K562 (cell line): ENCODE measurements at regions not wholly inside any gene's neighbourhood (a gene's known extent, or its start where the extent isn't known, plus 50 kb on each side); places are given as distances from the start of the nearest gene placed in this dataset.

Experiments used
- BRF2 ChIP-seq: IDR thresholded peaks from 3 replicates; pipeline ENCODE4 v1.6.1; 2011; ENCODE audit warnings: borderline replicate concordance, mild to moderate bottlenecking; ENCODE audit not compliant: insufficient read length, insufficient read depth
- CAMTA2 ChIP-seq: fragments of 250-450 bp; sonication (Bioruptor Pico); conservative IDR thresholded peaks from 2 replicates; pipeline ENCODE4 v1.5.1; 2022
- CEBPZ ChIP-seq: fragments of 150-350 bp; IDR thresholded peaks from 2 replicates; pipeline ENCODE4 v1.6.1; 2014; ENCODE audit warnings: low read depth, mild to moderate bottlenecking, low read length, borderline replicate concordance
- FOXP1 ChIP-seq: sonication (generic); formaldehyde crosslinking; IDR thresholded peaks from 2 replicates; pipeline ENCODE4 v1.8.0; 2022; ENCODE audit warnings: mild to moderate bottlenecking, missing genetic modification reagents
- HNRNPL ChIP-seq: fragments of 200-400 bp; formaldehyde crosslinking; IDR thresholded peaks from 2 replicates; pipeline ENCODE4 v1.6.1; 2017; ENCODE audit warnings: low read depth, mild to moderate bottlenecking, low read length
- HOXB6 ChIP-seq: fragments of 250-450 bp; sonication (Bioruptor Pico); IDR thresholded peaks from 2 replicates; pipeline ENCODE4 v1.5.1; 2022; ENCODE audit warnings: mild to moderate bottlenecking, borderline replicate concordance
- JUNB ChIP-seq: fragments of 450-650 bp; formaldehyde crosslinking; conservative IDR thresholded peaks from 2 replicates; pipeline ENCODE4 v1.4.0; 2020; ENCODE audit warnings: mild to moderate bottlenecking
- KAT2B ChIP-seq: IDR thresholded peaks from one replicate; pipeline ENCODE4 v1.6.1; 2012; ENCODE audit warnings: low read depth, mild to moderate bottlenecking, control low read depth, inconsistent platforms, low read length, moderate library complexity
- L3MBTL2 ChIP-seq: fragments of 450-650 bp; IDR thresholded peaks from 2 replicates; pipeline ENCODE4 v1.6.1; 2016; ENCODE audit warnings: mild to moderate bottlenecking, moderate library complexity
- MED1 ChIP-seq: sonication (generic); formaldehyde crosslinking; IDR thresholded peaks from 2 replicates; pipeline ENCODE4 v1.8.1; 2023; ENCODE audit warnings: missing genetic modification reagents, borderline replicate concordance
- PHB2 ChIP-seq: fragments of 450-650 bp; IDR thresholded peaks from 2 replicates; pipeline ENCODE4 v1.6.1; 2017; ENCODE audit warnings: low read depth
- SREBF2 ChIP-seq: sonication (generic); formaldehyde crosslinking; IDR thresholded peaks from 2 replicates; pipeline ENCODE4 v1.4.0; 2020; ENCODE audit warnings: mild to moderate bottlenecking, missing genetic modification reagents
- THAP7 ChIP-seq: fragments of 250-450 bp; sonication (Bioruptor Pico); IDR thresholded peaks from 2 replicates; pipeline ENCODE4 v1.5.0; 2021
- ZNF184 ChIP-seq: sonication (generic); formaldehyde crosslinking; IDR thresholded peaks from 2 replicates; pipeline ENCODE4 v1.5.0; 2020; ENCODE audit warnings: missing genetic modification reagents
- ZNF212 ChIP-seq: fragments of 450-650 bp; formaldehyde crosslinking; IDR thresholded peaks from 2 replicates; pipeline ENCODE4 v1.4.0; 2020; ENCODE audit warnings: mild to moderate bottlenecking
- ZNF79 ChIP-seq: fragments of 250-450 bp; sonication (Bioruptor Pico); IDR thresholded peaks from 2 replicates; pipeline ENCODE4 v1.4.0; 2020; ENCODE audit warnings: low read depth, mild to moderate bottlenecking, moderate library complexity
- TF ChIP-seq, protein P1 (sequence below): fragments of 450-650 bp; conservative IDR thresholded peaks from 2 replicates; pipeline ENCODE4 v1.6.1; 2016; ENCODE audit warnings: missing genetic modification characterization, low read depth, mild to moderate bottlenecking, missing compliant biosample characterization, moderate library complexity
- TF ChIP-seq, protein P2 (sequence below): sonication (generic); formaldehyde crosslinking; IDR thresholded peaks from 2 replicates; pipeline ENCODE4 v1.8.1; 2023; ENCODE audit warnings: missing genetic modification reagents, mild to moderate bottlenecking, borderline replicate concordance

GRCh38 chr10:21097926-21098355 lies 200.8 kb upstream of the NEBL start (continued):
- TF ChIP-seq SREBF2 (CRISPR knock-in tag), result no peak
- no peak for TF ChIP-seq CEBPZ
- TF ChIP-seq FOXP1 (CRISPR knock-in tag), result no peak
- peak; percentile 81; the same call in 1 of the 2 replicates for TF ChIP-seq THAP7
- no peak for TF ChIP-seq L3MBTL2
- TF ChIP-seq HNRNPL, result no peak
- no peak for TF ChIP-seq CAMTA2 (CRISPR knock-in tag)
- no peak for TF ChIP-seq KAT2B
- no peak for TF ChIP-seq BRF2
- TF ChIP-seq HOXB6 (CRISPR knock-in tag), result peak; percentile 74; the same call in 1 of the 2 replicates
- TF ChIP-seq, protein P1, sequence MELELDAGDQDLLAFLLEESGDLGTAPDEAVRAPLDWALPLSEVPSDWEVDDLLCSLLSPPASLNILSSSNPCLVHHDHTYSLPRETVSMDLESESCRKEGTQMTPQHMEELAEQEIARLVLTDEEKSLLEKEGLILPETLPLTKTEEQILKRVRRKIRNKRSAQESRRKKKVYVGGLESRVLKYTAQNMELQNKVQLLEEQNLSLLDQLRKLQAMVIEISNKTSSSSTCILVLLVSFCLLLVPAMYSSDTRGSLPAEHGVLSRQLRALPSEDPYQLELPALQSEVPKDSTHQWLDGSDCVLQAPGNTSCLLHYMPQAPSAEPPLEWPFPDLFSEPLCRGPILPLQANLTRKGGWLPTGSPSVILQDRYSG (tag), result no peak
- no peak for TF ChIP-seq ZNF79
- TF ChIP-seq MED1, result no peak
- no peak for TF ChIP-seq ZNF184 (CRISPR knock-in tag)
- TF ChIP-seq ZNF212 (CRISPR knock-in tag), result peak; percentile 46; the same call in 1 of the 2 replicates
- TF ChIP-seq PHB2, result no peak
- TF ChIP-seq, protein P2, sequence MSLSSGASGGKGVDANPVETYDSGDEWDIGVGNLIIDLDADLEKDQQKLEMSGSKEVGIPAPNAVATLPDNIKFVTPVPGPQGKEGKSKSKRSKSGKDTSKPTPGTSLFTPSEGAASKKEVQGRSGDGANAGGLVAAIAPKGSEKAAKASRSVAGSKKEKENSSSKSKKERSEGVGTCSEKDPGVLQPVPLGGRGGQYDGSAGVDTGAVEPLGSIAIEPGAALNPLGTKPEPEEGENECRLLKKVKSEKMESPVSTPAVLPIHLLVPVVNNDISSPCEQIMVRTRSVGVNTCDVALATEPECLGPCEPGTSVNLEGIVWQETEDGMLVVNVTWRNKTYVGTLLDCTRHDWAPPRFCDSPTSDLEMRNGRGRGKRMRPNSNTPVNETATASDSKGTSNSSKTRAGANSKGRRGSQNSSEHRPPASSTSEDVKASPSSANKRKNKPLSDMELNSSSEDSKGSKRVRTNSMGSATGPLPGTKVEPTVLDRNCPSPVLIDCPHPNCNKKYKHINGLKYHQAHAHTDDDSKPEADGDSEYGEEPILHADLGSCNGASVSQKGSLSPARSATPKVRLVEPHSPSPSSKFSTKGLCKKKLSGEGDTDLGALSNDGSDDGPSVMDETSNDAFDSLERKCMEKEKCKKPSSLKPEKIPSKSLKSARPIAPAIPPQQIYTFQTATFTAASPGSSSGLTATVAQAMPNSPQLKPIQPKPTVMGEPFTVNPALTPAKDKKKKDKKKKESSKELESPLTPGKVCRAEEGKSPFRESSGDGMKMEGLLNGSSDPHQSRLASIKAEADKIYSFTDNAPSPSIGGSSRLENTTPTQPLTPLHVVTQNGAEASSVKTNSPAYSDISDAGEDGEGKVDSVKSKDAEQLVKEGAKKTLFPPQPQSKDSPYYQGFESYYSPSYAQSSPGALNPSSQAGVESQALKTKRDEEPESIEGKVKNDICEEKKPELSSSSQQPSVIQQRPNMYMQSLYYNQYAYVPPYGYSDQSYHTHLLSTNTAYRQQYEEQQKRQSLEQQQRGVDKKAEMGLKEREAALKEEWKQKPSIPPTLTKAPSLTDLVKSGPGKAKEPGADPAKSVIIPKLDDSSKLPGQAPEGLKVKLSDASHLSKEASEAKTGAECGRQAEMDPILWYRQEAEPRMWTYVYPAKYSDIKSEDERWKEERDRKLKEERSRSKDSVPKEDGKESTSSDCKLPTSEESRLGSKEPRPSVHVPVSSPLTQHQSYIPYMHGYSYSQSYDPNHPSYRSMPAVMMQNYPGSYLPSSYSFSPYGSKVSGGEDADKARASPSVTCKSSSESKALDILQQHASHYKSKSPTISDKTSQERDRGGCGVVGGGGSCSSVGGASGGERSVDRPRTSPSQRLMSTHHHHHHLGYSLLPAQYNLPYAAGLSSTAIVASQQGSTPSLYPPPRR (CRISPR knock-in tag), result no peak
- TF ChIP-seq JUNB (CRISPR knock-in tag), result 0 out of 2 replicates have a peak, but pooled peaks have one; percentile 14
